Stomach (tissue), 4 donors: ENCODE measurements at regions not wholly inside any gene's neighbourhood (a gene's known extent, or its start where the extent isn't known, plus 50 kb on each side); places are given as distances from the start of the nearest gene placed in this dataset.

Source experiments
- CTCF ChIP-seq, 7 experiments: fragments of 450-650 bp in 4 of 7; fragments of 200-600 bp in 3 of 7; sonication (generic) in 3 of 7; IDR thresholded peaks; one replicate each; pipeline ENCODE4 v1.5.1; 2016 to 2019; ENCODE audit warnings: antibody characterized with exemption in 7 of 7, control low read depth in 2 of 7, mild to moderate bottlenecking in 1 of 7
- POLR2A ChIP-seq, 4 donors: fragments of 450-650 bp; IDR thresholded peaks; one replicate each; pipeline ENCODE4 v1.6.1; 2016; ENCODE audit warnings: antibody characterized with exemption in 4 of 4, control low read depth in 2 of 4, mild to moderate bottlenecking in 1 of 4, moderate library complexity in 1 of 4
- POLR2AphosphoS5 ChIP-seq, 3 donors: sonication (generic); formaldehyde crosslinking; IDR thresholded peaks; one replicate each; pipeline ENCODE4 v1.6.1; 2016; ENCODE audit warnings: antibody characterized with exemption in 3 of 3

- TF ChIP-seq POLR2A (IDR thresholded peaks at IDR 0.05) = no peak
- no peak for TF ChIP-seq CTCF (IDR thresholded peaks at IDR 0.05)
- no peak for TF ChIP-seq POLR2AphosphoS5 (IDR thresholded peaks at IDR 0.05)
Observed at GRCh38 chr17:72255481-72255880, 134.7 kb downstream of the SOX9 start.
